K562 (cell line): ENCODE measurements at regions not wholly inside any gene's neighbourhood (a gene's known extent, or its start where the extent isn't known, plus 50 kb on each side); places are given as distances from the start of the nearest gene placed in this dataset.

Source experiments
- ATAC-seq: fragments of 200-7000 bp; cut with Tn5 transposase; 3 replicates; pipeline ENCODE4 v1.9.1; 2020; ENCODE audit warnings: moderate library complexity
- BruUV-seq: library from RNA; stranded (reverse); fragments of 400-500 nt; replicated peaks from 2 replicates; lab custom pipeline; 2021; lab: Mats Ljungman, UMichigan
- CTCF ChIA-PET: fragments of 300-600 bp; formaldehyde crosslinking; extraction: SDS; loops from one replicate; lab custom pipeline; 2021; ENCODE audit warnings: low intra/inter-chr PET ratio; lab: Yijun Ruan, JAX
- POLR2A ChIA-PET: fragments of 300-600, 350-650 bp; sonication (Branson Sonifier 250); formaldehyde crosslinking; extraction: SDS; loops from one replicate; lab custom pipeline; 2021; ENCODE audit warnings: antibody characterized with exemption, inconsistent platforms; lab: Yijun Ruan, JAX
- DNase-seq, 4 experiments: peaks; one replicate each; pipeline versions ENCODE4 v3.0.0 to v3.0.0-alpha.2; 2011 to 2018; ENCODE audit warnings: low spot score in 3 of 4, mixed read lengths in 3 of 4; ENCODE audit errors: extremely low read depth in 1 of 4
- FAIRE-seq: peaks from 2 replicates; lab custom pipeline; 2011; peaks lifted over from hg19 to GRCh38; lab: Jason Lieb, UNC
- H2AFZ ChIP-seq: 2 replicates; pipeline ENCODE4 v1.6.0; 2011; ENCODE audit warnings: low read depth, low read length, control low read depth, inconsistent platforms
- H3K27ac ChIP-seq: fragments of 200-600 bp; 3 replicates; pipeline ENCODE4 v1.8.0; 2011; ENCODE audit warnings: low read depth, mild to moderate bottlenecking, control low read depth, inconsistent platforms, low read length, moderate library complexity, mixed read lengths; ENCODE audit errors: extremely low read depth
- H3K27me3 ChIP-seq, 2 experiments: fragments of 300-600 bp in 1 of 2; 2 replicates in 1 of 2; 3 replicates in 1 of 2; pipeline versions ENCODE4 v1.6.0 to v1.8.0; 2011; ENCODE audit warnings: inconsistent platforms in 2 of 2, low read length in 2 of 2, mild to moderate bottlenecking in 1 of 2, mixed read lengths in 1 of 2, moderate library complexity in 1 of 2; ENCODE audit not compliant: control insufficient read depth in 2 of 2, insufficient read depth in 2 of 2
- H3K36me3 ChIP-seq: fragments of 300-600 bp; 3 replicates; pipeline ENCODE4 v1.8.0; 2011; ENCODE audit warnings: mild to moderate bottlenecking, low read length, inconsistent platforms; ENCODE audit not compliant: control insufficient read depth, insufficient read depth
- H3K4me1 ChIP-seq, 2 experiments: fragments of 200-600 bp in 1 of 2; replicated peaks in 1 of 2; 2 replicates in 1 of 2; 3 replicates in 1 of 2; pipeline versions ENCODE4 v1.5.1 to v1.8.0; 2011; ENCODE audit warnings: inconsistent platforms in 2 of 2, low read length in 2 of 2, mild to moderate bottlenecking in 1 of 2, mixed read lengths in 1 of 2, moderate library complexity in 1 of 2; ENCODE audit not compliant: control insufficient read depth in 2 of 2, insufficient read depth in 2 of 2
- H3K4me2 ChIP-seq: 2 replicates; pipeline ENCODE4 v1.6.1; 2011; ENCODE audit warnings: low read length, control low read depth, inconsistent platforms, mixed read lengths; ENCODE audit not compliant: insufficient read depth
- H3K4me3 ChIP-seq: fragments of 200-600 bp; sonication (generic), shearing (Covaris generic); 2 replicates; pipeline ENCODE4 v1.5.1; 2016; ENCODE audit warnings: control low read depth, inconsistent platforms
- H3K79me2 ChIP-seq: fragments of 200-600 bp; 3 replicates; pipeline ENCODE4 v1.8.0; 2011; ENCODE audit warnings: low read length, inconsistent platforms; ENCODE audit not compliant: control insufficient read depth, insufficient read depth
- H3K9ac ChIP-seq, 2 experiments: 2 replicates each; pipeline versions ENCODE4 v1.6.0 to v1.6.1; 2011; ENCODE audit warnings: low read depth in 2 of 2, low read length in 2 of 2, control low read depth in 1 of 2, inconsistent platforms in 1 of 2, mild to moderate bottlenecking in 1 of 2, mixed read lengths in 1 of 2; ENCODE audit not compliant: insufficient read depth in 1 of 2
- H3K9me1 ChIP-seq: one replicate; pipeline ENCODE4 v1.6.0; 2011; ENCODE audit warnings: inconsistent platforms, mild to moderate bottlenecking, low read length, moderate library complexity; ENCODE audit not compliant: control insufficient read depth, insufficient read depth
- H3K9me3 ChIP-seq: replicated peaks from 2 replicates; pipeline ENCODE4 v1.5.1; 2011; ENCODE audit warnings: low read depth, low read length, inconsistent platforms; ENCODE audit not compliant: control insufficient read depth, insufficient read depth
- H4K20me1 ChIP-seq: replicated peaks from 2 replicates; pipeline ENCODE4 v1.6.1; 2011; ENCODE audit warnings: low read length, inconsistent platforms, mixed read lengths; ENCODE audit not compliant: control insufficient read depth, insufficient read depth
- CEBPG ChIP-seq, 3 experiments: fragments of 200-800 bp in 1 of 3; sonication (Bioruptor generic) in 1 of 3; sonication (generic) in 1 of 3; formaldehyde crosslinking in 1 of 3; IDR thresholded peaks in 2 of 3; conservative IDR thresholded peaks in 1 of 3; 2 replicates each; pipeline versions ENCODE4 v1.6.1 to v1.8.0; 2016 to 2022; ENCODE audit warnings: missing compliant biosample characterization in 2 of 3, missing genetic modification characterization in 2 of 3, mild to moderate bottlenecking in 1 of 3, missing genetic modification reagents in 1 of 3
- POLR3A ChIP-seq: IDR thresholded peaks from 2 replicates; pipeline ENCODE4 v1.6.1; 2011; ENCODE audit warnings: borderline replicate concordance, mild to moderate bottlenecking, moderate library complexity; ENCODE audit not compliant: insufficient read length, insufficient read depth; ENCODE audit errors: extremely low read depth
- RFX7 ChIP-seq: fragments of 250-450 bp; sonication (Bioruptor Pico); IDR thresholded peaks from 2 replicates; pipeline ENCODE4 v1.5.1; 2021; ENCODE audit warnings: mild to moderate bottlenecking
- TRIM24 ChIP-seq, 2 experiments: fragments of 450-650 bp; IDR thresholded peaks; 2 replicates each; pipeline ENCODE4 v1.6.1; 2016
- WGBS: fragments of 100-300 bp; shearing (Covaris generic); methylation state at CpG from one replicate; pipeline ENCODE4 v1.1.6; 2016; ENCODE audit warnings: low coverage, mixed read lengths; ENCODE audit not compliant: insufficient coverage; ENCODE audit errors: missing lambda C conversion rate; 5-methylcytosine and 5-hydroxymethylcytosine counted together
- in situ Hi-C: fragments of 300-500 bp; cut with MboI; formaldehyde crosslinking; loops from 4 replicates; pipeline ENCODE4 v1.15.0; 2018; ENCODE audit warnings: inconsistent platforms, mixed read lengths
- intact Hi-C: fragments of 100-400 bp; cut with micrococcal nuclease; formaldehyde crosslinking; loops from 2 replicates; pipeline ENCODE4 v1.14.2; 2022
- TF ChIP-seq, protein P1 (sequence below), 2 experiments: fragments of 450-650 bp in 1 of 2; sonication (generic) in 1 of 2; formaldehyde crosslinking in 1 of 2; IDR thresholded peaks in 1 of 2; conservative IDR thresholded peaks in 1 of 2; 2 replicates each; pipeline versions ENCODE4 v1.6.1 to v1.8.1; 2016 to 2023; ENCODE audit warnings: mild to moderate bottlenecking in 2 of 2, moderate library complexity in 2 of 2, inconsistent platforms in 1 of 2, missing genetic modification reagents in 1 of 2
- TF ChIP-seq, protein P2 (sequence below), 3 experiments: IDR thresholded peaks in 2 of 3; conservative IDR thresholded peaks in 1 of 3; 2 replicates each; pipeline ENCODE4 v1.5.1; 2011 to 2012; ENCODE audit warnings: low read length in 3 of 3, mild to moderate bottlenecking in 3 of 3, control low read depth in 2 of 3, improper control_type of control experiment in 1 of 3, inconsistent platforms in 1 of 3, low read depth in 1 of 3, mixed read lengths in 1 of 3, moderate library complexity in 1 of 3; ENCODE audit not compliant: insufficient read depth in 2 of 3

DNA sequence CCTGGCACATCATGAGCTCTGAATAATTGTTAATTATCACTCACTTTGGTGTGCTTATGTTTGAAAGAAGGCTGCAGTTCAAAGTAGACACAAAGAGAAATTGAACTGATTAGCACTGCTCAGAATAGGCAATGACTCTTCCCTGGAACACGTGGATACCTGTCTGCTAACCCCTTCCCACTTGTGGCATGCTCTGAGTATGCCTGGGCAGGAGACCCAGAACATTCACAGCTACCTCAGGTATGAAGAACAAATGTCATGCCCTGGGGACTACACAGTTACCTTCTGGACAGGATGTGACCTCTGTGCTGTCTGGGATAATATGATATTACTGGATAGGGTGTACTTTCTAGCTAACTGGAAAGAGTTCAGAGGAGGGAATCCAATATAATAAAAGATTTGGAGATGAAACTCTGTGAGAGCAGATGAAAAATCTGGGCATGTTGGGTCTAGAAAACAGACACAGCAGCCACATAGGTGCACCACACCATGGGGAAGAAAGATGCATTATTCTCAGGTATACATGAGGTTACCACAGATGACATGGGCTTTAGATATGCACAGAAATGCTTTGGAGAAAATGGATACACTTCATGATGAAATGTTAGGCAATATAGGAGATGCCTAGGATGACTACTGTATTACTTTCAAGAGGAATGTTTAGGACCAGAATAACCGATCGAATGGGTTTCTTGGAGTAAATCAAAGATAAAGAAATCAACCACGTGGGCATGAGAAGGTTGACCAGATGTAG lies 324.2 kb upstream of the PREP start:
- Histone ChIP-seq H3K9ac (no peak overlapping the region), H3K4me2 (no peak overlapping the region), H2AFZ (no peak overlapping the region), H3K9me1 (no peaks in the 10 kb centered on the region), H3K79me2 (no peaks in the 10 kb centered on the region), H3K9me3 (no peaks in the 10 kb centered on the region), H3K4me1 (no peaks in the 10 kb centered on the region), H3K4me3 (no peak overlapping the region), H3K27me3 (no peaks in the 10 kb centered on the region; a peak in 1 of 5 replicates), H3K27ac (no peak overlapping the region), H4K20me1 (no peaks in the 10 kb centered on the region), H3K36me3 (no peaks in the 10 kb centered on the region)
- intact Hi-C loops (no loop called here), in situ Hi-C loops (no loop called here)
- no TSS peak for BruUV-seq
- CTCF ChIA-PET, result no interaction called here
- no peak for FAIRE-seq
- no peak for DNase-seq
- POLR2A ChIA-PET, result interaction anchor here (0.7 to 1.0 kb wide), 2 partner anchors 13 to 265 kb away, joined by 3 read pairs; no protein-coding TSS in a partner anchor
- WGBS, result 5% methylated on average over 4 of the region's 4 CpGs
- ATAC-seq, result no peak
- TF ChIP-seq TRIM24 (IDR thresholded peaks at IDR 0.05), result peak in 1 of 2 experiments; percentile 44; a peak in 1 of 4 replicates
- TF ChIP-seq POLR3A, result no peak
- no peak for TF ChIP-seq RFX7
- TF ChIP-seq, protein P1, sequence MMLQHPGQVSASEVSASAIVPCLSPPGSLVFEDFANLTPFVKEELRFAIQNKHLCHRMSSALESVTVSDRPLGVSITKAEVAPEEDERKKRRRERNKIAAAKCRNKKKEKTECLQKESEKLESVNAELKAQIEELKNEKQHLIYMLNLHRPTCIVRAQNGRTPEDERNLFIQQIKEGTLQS (IDR thresholded peaks at IDR 0.05), result peak; percentile 21; the same call in 1 of the 2 replicates
- TF ChIP-seq, protein P1 (CRISPR knock-in tag; conservative IDR thresholded peaks at IDR 0.05), result no peak
- TF ChIP-seq, protein P2, sequence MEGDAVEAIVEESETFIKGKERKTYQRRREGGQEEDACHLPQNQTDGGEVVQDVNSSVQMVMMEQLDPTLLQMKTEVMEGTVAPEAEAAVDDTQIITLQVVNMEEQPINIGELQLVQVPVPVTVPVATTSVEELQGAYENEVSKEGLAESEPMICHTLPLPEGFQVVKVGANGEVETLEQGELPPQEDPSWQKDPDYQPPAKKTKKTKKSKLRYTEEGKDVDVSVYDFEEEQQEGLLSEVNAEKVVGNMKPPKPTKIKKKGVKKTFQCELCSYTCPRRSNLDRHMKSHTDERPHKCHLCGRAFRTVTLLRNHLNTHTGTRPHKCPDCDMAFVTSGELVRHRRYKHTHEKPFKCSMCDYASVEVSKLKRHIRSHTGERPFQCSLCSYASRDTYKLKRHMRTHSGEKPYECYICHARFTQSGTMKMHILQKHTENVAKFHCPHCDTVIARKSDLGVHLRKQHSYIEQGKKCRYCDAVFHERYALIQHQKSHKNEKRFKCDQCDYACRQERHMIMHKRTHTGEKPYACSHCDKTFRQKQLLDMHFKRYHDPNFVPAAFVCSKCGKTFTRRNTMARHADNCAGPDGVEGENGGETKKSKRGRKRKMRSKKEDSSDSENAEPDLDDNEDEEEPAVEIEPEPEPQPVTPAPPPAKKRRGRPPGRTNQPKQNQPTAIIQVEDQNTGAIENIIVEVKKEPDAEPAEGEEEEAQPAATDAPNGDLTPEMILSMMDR (IDR thresholded peaks at IDR 0.05 in 2 of 3, conservative IDR thresholded peaks at IDR 0.05 in 1 of 3; ENCODE audit: insufficient read depth in 2 of 3, low read depth in 1 of 3, low read length in 3 of 3), result no peak
- no peak for TF ChIP-seq CEBPG (CRISPR knock-in tag; IDR thresholded peaks at IDR 0.05)
- peak in 1 of 2 experiments; percentile 89; a peak in 2 of 4 replicates for TF ChIP-seq CEBPG (tag; conservative IDR thresholded peaks at IDR 0.05 in 1 of 2, IDR thresholded peaks at IDR 0.05 in 1 of 2)
